HG03342 (cell line): ENCODE measurements at regions not wholly inside any gene's neighbourhood (a gene's known extent, or its start where the extent isn't known, plus 50 kb on each side); places are given as distances from the start of the nearest gene placed in this dataset.
"Not testable (repeated sequence)": the region's sequence is repeated elsewhere in the genome, so short reads cannot be mapped to it uniquely, and the experiment has no call there.

ENCODE experiments used
- ATAC-seq: cut with Tn5 transposase; IDR thresholded peaks from one replicate; pipeline ENCODE4 v1.9.1; 2021; ENCODE audit warnings: mild to moderate bottlenecking, moderate library complexity; ENCODE audit not compliant: unreplicated experiment

GRCh38 chr2:185473838-185474237 lies 264.8 kb upstream of the FSIP2 start:
- ATAC-seq = no peak

DNA sequence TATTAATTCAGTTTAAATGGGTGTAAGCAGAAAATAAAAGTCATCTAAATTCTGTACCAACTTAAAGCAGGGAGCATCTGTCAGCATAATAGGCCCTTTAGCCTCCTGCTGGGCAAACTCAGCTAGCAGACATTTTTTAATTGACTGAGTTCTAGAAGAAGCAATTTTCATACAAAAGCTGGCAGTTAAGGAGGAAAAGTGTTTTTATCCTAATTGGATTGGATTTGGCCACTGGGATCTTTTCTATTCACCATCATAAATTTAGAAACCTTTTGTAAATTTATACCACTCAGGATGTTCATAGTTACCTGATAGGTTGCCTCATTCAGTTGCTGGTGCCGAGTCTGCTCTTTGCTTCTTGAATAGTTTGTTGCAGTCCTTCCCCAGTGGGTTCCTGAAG lies 262.7 kb upstream of the FSIP2 start:
- no peak for ATAC-seq

DNA sequence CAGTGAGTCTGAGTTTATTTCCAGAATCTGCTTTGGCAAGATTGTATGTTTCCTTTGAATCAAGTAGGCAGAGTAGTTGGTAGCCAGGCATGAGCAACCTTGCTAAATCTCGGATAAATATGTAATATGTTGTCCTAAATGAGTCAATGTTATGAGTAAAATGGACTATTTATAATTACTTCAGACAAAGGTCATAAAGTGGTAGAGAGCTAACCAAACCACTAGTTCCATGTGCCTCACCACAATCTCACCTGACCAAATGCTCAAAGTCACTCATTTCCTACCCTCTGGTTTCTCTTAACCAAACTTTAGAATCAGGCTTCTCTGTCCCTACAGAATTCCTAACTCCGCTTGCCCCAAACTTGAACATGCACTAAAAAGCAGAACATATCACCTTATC lies 261.2 kb upstream of the FSIP2 start:
- ATAC-seq = no peak

GRCh38 chr2:185484602-185485001 lies 254.0 kb upstream of the FSIP2 start:
- ATAC-seq = no peak

GRCh38 chr2:185502351-185502750 lies 236.3 kb upstream of the FSIP2 start:
- no peak for ATAC-seq

DNA sequence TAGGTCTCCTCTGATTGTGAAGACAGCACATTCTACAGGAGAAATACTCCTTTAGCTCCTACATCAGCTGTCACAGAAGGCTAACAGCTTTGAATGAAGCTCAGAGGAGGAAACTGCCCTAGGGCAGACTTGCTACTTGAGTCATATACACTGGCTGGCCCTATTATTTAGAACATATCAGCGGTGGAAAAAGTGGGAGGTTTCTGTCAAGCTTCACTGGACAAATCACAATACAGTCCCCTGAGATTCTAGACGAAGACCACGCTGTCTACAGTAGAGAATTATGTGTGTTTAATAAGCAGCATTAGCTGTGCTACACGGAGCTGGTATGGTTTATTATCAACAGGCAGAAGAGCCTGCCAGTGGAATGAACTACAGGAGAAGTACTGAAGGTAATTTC lies 230.9 kb upstream of the FSIP2 start:
- ATAC-seq = no peak

DNA sequence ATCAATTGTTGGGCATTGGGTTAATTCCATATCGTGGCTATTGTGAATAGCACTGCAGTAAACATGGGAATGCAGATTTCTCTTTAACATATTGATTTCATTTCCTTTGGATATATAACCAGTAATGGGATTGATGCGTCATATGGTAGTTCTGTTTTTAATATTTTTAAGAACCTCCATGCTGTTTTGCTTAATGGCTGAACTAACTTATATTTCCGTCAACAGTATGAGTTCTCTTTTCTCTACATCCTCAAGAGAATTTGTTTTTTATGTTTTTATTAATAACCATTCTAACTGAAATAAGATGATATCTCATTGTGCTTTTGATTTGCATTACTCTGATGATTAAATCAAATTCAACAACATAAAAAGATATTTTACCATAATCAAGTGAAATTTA lies 228.5 kb upstream of the FSIP2 start:
- no peak for ATAC-seq

DNA sequence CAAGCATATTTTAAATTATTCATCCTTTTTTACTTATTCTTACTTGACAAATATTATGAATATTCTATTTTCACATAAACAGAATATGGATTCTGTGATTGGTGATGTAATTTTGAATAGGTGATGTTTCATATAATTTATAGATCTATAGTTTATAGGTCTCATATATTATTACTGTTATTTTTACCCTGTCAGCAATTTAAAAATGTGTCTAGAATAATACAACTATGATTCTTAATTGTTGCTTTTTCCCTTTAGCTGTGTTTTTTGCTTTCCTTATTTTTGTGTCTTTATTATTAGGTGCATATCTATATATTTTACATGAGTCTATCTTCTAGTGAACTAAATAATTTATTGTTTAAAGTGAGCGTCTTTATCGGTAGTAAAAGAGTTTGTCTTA lies 226.7 kb upstream of the FSIP2 start:
- no peak for ATAC-seq

DNA sequence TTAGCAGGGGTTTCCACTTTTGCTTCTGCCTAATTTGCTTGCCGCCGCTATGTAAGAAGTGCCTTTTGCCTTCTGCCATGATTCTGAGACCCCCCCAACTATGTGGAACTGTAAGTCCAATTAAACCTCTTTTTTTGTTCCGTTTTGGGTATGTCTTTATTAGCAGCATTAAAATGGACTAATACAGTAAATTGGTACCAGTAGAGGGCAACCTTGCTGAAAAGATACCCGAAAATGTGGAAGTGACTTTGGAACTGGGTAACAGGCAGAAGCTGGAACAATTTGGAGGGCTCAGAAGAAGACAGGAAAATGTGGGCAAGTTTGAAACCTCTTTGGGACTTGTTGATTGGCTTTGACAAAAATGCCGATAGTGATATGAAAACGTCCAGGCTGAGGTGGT lies 216.1 kb upstream of the FSIP2 start:
- no peak for ATAC-seq

DNA sequence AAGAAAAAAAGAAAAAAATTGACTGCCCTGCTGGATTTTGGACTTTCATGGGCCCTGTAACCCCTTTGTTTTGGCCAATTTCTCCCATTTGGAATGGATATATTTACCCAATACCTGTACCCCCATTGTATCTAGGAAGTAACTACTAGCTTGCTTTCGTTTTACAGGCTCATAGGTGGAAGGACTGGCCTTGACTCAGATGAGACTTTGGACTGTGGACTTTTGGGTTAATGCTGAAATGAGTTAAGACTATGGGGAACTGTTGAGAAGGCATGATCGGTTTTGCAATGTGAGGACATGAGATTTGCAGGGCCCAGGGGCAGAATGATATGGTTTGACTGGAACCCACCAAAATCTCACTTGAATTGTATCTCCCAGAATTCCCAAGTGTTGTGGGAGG lies 214.4 kb upstream of the FSIP2 start:
- ATAC-seq = not testable (repeated sequence)

DNA sequence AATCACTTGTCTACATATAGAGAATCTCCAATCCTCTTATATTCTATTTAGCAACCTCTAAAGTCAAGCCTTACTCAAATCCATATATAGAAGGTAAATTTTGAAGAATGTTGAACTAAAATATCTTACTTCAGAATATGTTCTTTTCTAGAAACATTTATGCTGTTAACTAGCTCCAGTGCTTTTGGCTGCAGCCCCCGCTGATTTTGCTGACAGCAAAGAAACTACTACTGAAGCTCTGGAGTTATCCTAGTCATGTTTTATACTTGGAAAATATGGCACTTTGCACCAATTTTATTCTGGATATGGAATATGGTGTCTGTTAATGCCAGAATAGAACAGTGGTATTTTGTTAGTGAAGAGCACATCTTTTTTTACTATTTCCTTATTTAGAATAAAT lies 212.4 kb upstream of the FSIP2 start:
- ATAC-seq = no peak

DNA sequence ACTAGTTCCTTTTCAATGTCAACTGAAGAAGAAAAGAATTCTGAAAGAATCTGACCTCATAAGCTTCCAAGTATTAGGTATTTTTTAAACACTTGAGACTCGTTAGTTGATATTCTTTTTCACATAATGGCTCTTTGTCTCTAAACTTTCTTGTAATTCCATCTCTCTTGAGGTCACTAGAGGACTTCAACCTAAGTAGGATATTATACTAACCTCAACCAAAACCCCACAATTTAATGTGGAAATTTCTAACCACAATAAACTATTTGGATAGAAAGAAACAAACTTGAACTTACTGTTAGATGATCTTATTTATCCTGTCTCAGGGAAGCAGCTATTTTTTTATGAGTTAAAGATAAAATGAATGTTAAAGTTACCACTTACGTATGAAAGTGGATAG lies 206.9 kb upstream of the FSIP2 start:
- ATAC-seq = no peak

- ATAC-seq = no peak
Observed at GRCh38 chr2:185537689-185538088, 200.9 kb upstream of the FSIP2 start.

DNA sequence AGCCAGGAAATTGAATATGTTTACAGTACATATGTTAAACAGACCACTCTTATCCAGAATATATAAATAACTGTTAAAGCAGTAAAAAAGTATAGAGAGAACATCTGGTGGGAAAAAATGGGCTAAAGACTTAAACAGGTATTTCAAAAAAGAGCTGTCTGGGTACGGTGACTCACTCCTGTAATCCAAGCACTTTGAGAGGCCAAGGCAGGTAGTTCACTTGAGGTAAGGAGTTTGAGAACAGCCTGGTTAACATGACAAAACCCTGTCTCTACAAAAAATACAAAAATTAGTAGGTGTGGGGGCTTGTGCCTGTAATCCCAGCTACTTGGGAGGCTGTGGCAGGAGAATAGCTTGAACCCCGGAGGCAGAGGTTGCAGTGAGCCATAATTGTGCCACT lies 171.4 kb upstream of the FSIP2 start:
- ATAC-seq = no peak

GRCh38 chr2:185567940-185568339 lies 170.7 kb upstream of the FSIP2 start:
- no peak for ATAC-seq

DNA sequence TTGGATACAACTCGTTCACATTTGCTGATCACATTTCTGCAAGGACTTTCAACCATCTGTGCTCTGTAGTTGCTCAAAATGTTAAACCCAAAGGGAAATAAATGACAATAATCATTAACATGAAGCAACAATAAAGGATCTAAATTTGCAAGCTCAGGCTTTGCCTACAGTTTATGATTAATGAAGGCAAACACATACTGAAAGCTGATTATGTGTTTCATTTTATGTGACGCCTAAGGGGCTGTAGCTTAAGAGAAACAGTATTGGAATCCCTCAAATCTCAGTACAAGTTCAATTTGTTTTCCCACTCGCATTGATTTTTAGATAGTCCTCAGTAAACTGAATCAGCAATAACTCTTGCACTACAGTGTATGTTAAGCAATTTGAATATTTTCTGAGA lies 160.3 kb upstream of the FSIP2 start:
- no peak for ATAC-seq

DNA sequence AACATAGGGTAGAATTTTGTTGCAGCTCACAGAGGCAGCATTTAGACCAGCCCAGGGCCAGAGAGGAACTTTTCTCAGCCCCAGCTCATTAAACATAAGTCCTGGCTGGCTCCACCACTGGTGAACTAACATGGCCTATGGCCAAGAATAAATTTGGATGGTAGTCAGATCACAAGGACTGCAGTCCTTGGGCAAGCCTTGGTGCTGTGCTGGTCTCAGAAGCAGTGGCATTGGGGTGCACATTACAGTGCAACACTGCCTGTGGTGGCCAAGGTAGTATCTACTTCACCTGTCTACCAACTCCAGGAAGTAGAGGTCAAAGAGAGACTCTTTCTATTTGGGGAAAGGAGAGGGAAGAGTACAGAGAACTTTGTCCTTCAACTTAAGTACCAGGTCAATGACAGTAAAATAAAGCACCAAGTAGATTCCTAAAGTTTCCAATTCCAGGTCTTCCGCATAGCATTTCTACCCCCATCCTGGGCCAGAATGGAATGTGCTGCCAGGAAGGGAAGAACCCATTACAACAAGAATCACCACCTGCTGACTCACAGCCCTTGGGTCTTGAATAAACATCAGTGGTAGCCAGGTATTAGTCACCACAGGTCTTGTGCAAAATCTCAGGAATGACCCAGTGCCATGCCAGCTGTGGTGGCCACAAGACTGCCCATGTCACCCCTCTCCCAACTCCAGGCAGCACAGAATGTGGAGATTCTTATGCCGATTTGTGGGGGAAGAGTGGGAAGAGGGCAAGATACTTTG lies 155.4 kb upstream of the FSIP2 start:
- no peak for ATAC-seq

DNA sequence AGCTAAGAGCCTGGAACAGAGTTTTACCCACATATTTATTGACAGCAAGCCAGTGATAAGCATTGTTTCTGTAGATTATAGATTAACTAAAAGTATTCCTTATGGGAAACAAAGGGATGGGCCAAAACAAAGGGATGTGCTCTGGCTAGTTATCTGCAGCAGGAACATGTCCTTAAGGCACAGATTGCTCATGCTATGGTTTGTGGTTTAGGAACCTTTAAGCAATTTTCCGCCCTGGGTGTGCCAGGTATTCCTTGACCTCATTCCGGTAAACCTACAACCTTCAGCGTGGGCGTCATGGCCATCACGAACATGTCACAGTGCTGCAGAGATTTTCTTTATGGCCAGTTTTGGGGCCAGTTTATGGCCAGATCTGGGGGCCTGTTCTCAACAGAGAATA lies 153.4 kb upstream of the FSIP2 start:
- not testable (repeated sequence) for ATAC-seq

DNA sequence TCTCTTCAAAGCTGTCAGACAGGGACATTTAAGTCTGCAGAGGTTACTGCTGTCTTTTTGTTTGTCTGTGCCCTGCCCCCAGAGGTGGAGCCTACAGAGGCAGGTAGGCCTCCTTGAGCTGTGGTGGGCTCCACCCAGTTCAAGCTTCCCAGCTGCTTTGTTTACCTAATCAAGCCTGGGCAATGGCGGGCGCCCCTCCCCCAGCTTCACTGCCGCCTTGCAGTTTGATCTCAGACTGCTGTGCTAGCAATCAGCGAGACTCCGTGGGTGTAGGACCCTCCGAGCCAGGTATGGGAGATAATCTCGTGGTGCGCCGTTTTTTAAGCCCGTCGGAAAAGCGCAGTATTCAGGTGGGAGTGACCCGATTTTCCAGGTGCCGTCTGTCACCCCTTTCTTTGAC lies 147.3 kb upstream of the FSIP2 start:
- not testable (repeated sequence) for ATAC-seq

DNA sequence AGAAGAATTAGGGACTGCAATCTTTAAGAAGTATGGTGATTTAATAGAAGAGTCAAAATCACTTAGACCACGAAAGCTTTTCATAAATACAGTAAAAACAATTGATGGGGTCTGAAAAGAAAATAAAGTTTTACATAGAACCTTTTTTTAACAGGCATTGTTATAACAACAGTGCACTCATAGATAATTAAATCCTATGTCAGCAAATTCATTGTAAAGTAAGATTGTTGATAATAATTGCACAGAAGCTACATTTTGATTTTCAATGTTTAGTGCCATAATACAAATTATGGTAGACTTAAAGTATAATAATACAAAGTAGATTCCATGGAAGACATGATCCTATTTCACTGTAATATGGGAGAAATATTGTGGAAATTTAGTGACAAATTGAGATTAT lies 130.7 kb upstream of the FSIP2 start:
- no peak for ATAC-seq

DNA sequence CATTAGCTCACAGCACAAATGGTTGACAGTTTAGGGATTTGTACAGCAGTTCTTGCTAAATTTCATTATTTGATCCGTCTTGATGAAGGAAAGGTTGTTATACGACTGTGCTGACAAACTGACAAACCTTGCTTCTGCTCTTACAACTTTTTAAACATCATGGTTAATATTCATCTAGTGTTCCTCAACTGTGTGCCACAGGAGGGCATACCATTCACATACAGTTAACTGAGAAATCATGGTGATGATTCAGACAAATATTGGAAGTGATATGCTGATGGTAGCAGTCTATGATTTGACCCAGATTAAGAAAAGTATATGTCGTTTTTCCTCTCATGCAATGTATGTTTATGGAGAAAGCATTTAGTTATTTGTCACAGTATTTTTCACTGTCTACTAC lies 129.8 kb upstream of the FSIP2 start:
- no peak for ATAC-seq

GRCh38 chr2:185610301-185610700 lies 128.3 kb upstream of the FSIP2 start:
- no peak for ATAC-seq

- no peak for ATAC-seq
Observed at GRCh38 chr2:185618625-185619024, 120.0 kb upstream of the FSIP2 start.
